Suprapubic skin (tissue), 4 donors: ENCODE measurements at regions not wholly inside any gene's neighbourhood (a gene's known extent, or its start where the extent isn't known, plus 50 kb on each side); places are given as distances from the start of the nearest gene placed in this dataset.

Source experiments
- DNase-seq, 2 donors: peaks; one replicate each; pipeline ENCODE4 v3.0.0-alpha.2; 2019; ENCODE audit warnings: low spot score in 2 of 2
- H3K27ac ChIP-seq: fragments of 200-600 bp; sonication (generic); one replicate; pipeline ENCODE4 v1.5.1; 2019
- H3K27me3 ChIP-seq: fragments of 200-600 bp; sonication (generic); one replicate; pipeline ENCODE4 v1.5.1; 2019
- H3K36me3 ChIP-seq: fragments of 200-600 bp; sonication (generic); one replicate; pipeline ENCODE4 v1.5.1; 2019
- H3K4me1 ChIP-seq: fragments of 200-600 bp; sonication (generic); one replicate; pipeline ENCODE4 v1.5.1; 2019
- H3K4me3 ChIP-seq: fragments of 200-600 bp; sonication (generic); one replicate; pipeline ENCODE4 v1.5.1; 2019; ENCODE audit warnings: mild to moderate bottlenecking
- H3K9me3 ChIP-seq: fragments of 200-600 bp; sonication (generic); one replicate; pipeline ENCODE4 v1.5.1; 2019
- EP300 ChIP-seq: sonication (generic); formaldehyde crosslinking; IDR thresholded peaks from one replicate; pipeline ENCODE4 v1.6.1; 2017; ENCODE audit warnings: antibody characterized with exemption
- POLR2A ChIP-seq, 2 donors: fragments of 450-650 bp; IDR thresholded peaks; one replicate each; pipeline ENCODE4 v1.6.1; 2017; ENCODE audit warnings: antibody characterized with exemption in 2 of 2, mild to moderate bottlenecking in 2 of 2, moderate library complexity in 2 of 2
- POLR2AphosphoS5 ChIP-seq, 3 donors: sonication (generic); formaldehyde crosslinking; IDR thresholded peaks; one replicate each; pipeline ENCODE4 v1.6.1; 2017; ENCODE audit warnings: antibody characterized with exemption in 3 of 3
- WGBS: methylation state at CpG from one replicate; pipeline ENCODE4 v1.1.5; 2018; 5-methylcytosine and 5-hydroxymethylcytosine counted together
- TF ChIP-seq, protein P1 (sequence below), 2 donors: fragments of 200-600 bp in 1 of 2; fragments of 450-650 bp in 1 of 2; sonication (generic) in 1 of 2; IDR thresholded peaks; one replicate each; pipeline ENCODE4 v1.5.1; 2016 to 2019; ENCODE audit warnings: antibody characterized with exemption in 2 of 2, mild to moderate bottlenecking in 1 of 2, moderate library complexity in 1 of 2

DNA sequence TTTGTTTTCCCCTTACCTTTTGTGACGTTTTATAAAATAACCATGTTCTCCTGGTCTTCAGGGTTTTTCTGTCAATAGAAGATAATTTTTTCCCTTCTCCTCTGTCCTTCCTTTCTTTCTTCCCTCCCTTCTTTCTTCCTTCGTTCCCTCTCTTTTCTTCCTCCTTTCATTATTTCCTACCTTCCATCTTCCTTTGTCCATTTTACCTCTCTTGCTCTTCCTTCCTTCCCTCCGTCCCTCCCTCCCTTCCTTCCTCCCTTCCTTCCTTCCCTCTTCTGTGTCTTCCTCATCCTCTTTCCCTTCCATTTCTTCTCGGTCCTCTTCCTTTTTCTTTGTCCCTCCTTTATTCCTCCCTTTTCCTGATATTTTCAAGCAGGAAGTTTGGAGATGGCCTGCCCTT lies 128.2 kb downstream of the TEX36 start:
- no peak for DNase-seq
- no peaks in the 10 kb centered on the region for H3K27me3 ChIP-seq
- H3K4me1 ChIP-seq = no peaks in the 10 kb centered on the region
- H3K4me3 ChIP-seq = no peak overlapping the region
- no peaks in the 10 kb centered on the region for H3K9me3 ChIP-seq
- WGBS = 80% methylated on average over 4 of the region's 4 CpGs
- TF ChIP-seq POLR2AphosphoS5 (IDR thresholded peaks at IDR 0.05) (no peak), POLR2A (IDR thresholded peaks at IDR 0.05) (no peak)
- H3K27ac ChIP-seq = no peak overlapping the region
- H3K36me3 ChIP-seq = no peaks in the 10 kb centered on the region

DNA sequence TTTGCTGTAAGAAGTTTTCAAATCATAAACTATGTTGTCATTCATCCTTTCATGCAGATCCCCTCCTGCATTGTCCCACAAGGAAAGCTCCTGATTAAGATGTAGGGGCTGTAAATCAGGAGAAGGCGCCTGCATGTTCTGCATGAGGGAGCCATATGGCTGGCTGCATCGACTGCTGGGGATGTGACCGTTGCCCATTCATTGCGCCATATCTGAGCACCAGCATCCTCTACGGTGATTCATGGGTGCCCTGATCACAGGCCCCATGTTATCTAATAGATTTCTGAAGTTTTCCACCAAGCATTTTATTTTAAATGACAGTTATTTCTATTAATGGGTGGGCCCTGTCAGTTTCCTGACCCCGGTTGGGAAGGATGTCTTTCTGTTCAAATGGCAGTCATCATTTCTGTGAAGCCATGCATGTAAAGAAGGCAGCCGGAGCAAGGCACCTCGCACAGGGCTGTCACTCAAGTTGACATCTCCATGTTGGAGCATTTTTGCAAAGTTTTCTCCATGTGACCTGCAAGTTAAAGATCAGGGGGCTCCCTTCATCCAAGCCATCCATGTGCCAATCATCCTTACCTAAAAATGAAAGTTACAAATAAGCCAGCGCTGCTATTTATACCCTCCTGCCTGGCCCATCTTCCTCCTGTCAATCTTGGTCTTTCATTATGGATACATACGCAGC lies 128.8 kb downstream of the TEX36 start:
- H3K4me3 ChIP-seq = no peak overlapping the region
- H3K4me1 ChIP-seq = no peaks in the 10 kb centered on the region
- no peaks in the 10 kb centered on the region for H3K36me3 ChIP-seq
- no peak for DNase-seq
- no peak overlapping the region for H3K27ac ChIP-seq
- 82% methylated on average over 10 of the region's 10 CpGs for WGBS
- TF ChIP-seq, protein P1, sequence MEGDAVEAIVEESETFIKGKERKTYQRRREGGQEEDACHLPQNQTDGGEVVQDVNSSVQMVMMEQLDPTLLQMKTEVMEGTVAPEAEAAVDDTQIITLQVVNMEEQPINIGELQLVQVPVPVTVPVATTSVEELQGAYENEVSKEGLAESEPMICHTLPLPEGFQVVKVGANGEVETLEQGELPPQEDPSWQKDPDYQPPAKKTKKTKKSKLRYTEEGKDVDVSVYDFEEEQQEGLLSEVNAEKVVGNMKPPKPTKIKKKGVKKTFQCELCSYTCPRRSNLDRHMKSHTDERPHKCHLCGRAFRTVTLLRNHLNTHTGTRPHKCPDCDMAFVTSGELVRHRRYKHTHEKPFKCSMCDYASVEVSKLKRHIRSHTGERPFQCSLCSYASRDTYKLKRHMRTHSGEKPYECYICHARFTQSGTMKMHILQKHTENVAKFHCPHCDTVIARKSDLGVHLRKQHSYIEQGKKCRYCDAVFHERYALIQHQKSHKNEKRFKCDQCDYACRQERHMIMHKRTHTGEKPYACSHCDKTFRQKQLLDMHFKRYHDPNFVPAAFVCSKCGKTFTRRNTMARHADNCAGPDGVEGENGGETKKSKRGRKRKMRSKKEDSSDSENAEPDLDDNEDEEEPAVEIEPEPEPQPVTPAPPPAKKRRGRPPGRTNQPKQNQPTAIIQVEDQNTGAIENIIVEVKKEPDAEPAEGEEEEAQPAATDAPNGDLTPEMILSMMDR (IDR thresholded peaks at IDR 0.05) = no peak
- no peak for TF ChIP-seq EP300
- no peak for TF ChIP-seq POLR2A (IDR thresholded peaks at IDR 0.05)
- TF ChIP-seq POLR2AphosphoS5 (IDR thresholded peaks at IDR 0.05) = no peak
- no peaks in the 10 kb centered on the region for H3K27me3 ChIP-seq
- no peaks in the 10 kb centered on the region for H3K9me3 ChIP-seq

DNA sequence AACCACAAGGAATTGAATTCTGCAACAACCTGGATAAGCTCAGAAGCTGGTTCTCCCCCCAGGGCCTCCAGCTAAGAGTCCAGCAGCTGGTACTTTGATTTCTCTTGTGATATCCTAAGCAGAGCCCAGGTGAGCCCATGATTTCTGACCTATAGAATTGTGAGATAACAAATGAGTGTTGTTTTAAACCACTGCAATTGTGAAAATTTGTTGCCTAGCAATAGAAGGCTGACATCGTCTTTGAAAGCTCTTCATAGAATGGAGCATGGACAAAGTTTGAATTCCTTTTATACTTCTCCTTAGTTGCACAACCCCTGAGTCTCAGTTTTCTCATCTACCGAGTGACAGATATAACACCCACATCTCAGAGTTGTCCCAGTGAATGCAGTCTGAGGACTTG lies 129.9 kb downstream of the TEX36 start:
- WGBS = 90% methylated on average over 2 of the region's 2 CpGs
- no peaks in the 10 kb centered on the region for H3K36me3 ChIP-seq
- DNase-seq = no peak
- no peaks in the 10 kb centered on the region for H3K4me1 ChIP-seq
- H3K27me3 ChIP-seq = no peaks in the 10 kb centered on the region
- H3K27ac ChIP-seq = no peak overlapping the region
- H3K4me3 ChIP-seq = no peak overlapping the region
- no peaks in the 10 kb centered on the region for H3K9me3 ChIP-seq
- TF ChIP-seq POLR2A (IDR thresholded peaks at IDR 0.05) = no peak
- TF ChIP-seq, protein P1 (IDR thresholded peaks at IDR 0.05) = no peak
- no peak for TF ChIP-seq EP300
- no peak for TF ChIP-seq POLR2AphosphoS5 (IDR thresholded peaks at IDR 0.05)

DNA sequence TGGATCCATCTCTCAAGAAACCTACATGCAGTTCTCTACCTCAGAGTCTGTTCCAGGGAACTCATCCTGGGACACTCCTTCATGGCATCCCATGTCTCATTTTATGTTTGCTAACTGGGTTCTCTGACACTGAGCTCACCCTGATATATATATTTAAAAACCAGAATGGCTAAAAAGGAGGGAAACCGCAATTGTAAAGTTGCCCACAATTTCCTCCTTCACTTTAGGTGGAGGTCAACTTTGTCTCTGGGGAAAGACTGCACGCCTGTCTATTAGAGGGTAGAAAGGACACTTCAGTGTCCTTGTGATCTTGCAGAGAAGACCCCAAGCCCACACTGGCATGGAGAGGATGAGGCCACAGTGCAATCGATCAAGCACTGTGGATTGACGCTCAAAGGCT lies 131.7 kb downstream of the TEX36 start:
- Histone ChIP-seq H3K9me3 (no peaks in the 10 kb centered on the region), H3K27me3 (no peaks in the 10 kb centered on the region), H3K4me1 (no peaks in the 10 kb centered on the region), H3K36me3 (no peaks in the 10 kb centered on the region), H3K4me3 (no peak overlapping the region), H3K27ac (no peak overlapping the region)
- WGBS = 99% methylated on average over 4 of the region's 4 CpGs
- no peak for DNase-seq
- TF ChIP-seq EP300 = no peak
- no peak for TF ChIP-seq POLR2A (IDR thresholded peaks at IDR 0.05)
- TF ChIP-seq, protein P1 (IDR thresholded peaks at IDR 0.05) = no peak
- TF ChIP-seq POLR2AphosphoS5 (IDR thresholded peaks at IDR 0.05) = no peak

DNA sequence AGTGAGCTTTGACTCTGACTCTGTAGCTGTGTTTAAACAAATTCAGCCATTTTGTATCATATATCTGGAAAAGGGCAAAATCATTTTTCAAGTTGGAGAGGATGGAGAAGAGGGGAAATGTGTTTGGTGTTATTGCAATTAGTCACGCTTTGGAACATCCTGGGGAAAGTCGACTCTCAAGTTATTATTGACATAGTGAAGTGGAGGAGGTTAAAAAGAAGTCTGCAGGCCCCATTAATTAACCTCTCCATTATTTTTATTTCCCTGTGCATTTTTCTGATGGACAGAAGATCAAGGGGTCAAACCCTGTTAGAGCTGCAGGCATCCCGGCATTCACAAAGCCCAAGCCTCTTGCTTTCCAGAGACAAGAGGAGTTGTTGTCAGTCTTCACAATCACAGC lies 132.6 kb downstream of the TEX36 start:
- no peak for DNase-seq
- Histone ChIP-seq H3K9me3 (no peaks in the 10 kb centered on the region), H3K27ac (no peak overlapping the region), H3K4me3 (no peak overlapping the region), H3K27me3 (no peaks in the 10 kb centered on the region), H3K36me3 (no peaks in the 10 kb centered on the region), H3K4me1 (no peaks in the 10 kb centered on the region)
- WGBS = 53% methylated on average over 3 of the region's 3 CpGs
- TF ChIP-seq, protein P1 (IDR thresholded peaks at IDR 0.05) = no peak
- TF ChIP-seq POLR2AphosphoS5 (IDR thresholded peaks at IDR 0.05) = no peak
- no peak for TF ChIP-seq EP300
- TF ChIP-seq POLR2A (IDR thresholded peaks at IDR 0.05) = no peak

DNA sequence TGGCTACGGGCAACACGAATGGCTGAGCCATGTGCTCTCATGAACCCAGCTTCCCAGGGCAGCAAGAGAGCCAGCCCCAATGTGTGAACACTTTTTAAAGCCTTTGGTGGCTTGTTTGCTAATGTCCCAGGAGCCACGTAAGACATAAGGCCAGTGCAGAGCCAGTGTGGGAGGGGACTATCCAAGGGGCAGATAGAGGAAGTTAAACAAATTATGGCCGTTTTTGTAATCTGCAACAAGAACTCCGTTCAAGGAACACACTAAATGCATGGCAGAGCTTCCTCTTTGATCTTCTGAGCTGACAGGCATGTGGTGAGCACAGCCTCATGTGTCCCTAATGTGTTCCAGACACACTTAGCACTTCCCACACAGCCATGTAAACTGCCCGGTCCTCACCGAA lies 133.3 kb downstream of the TEX36 start:
- no peak for DNase-seq

More for the DNA sequence above, 133.3 kb downstream of the TEX36 start:
- Histone ChIP-seq H3K27ac (no peak overlapping the region), H3K36me3 (no peaks in the 10 kb centered on the region), H3K4me1 (no peaks in the 10 kb centered on the region), H3K9me3 (no peaks in the 10 kb centered on the region), H3K4me3 (no peak overlapping the region), H3K27me3 (peaks cover 3% of the 10 kb centered on the region)
- WGBS = 50% methylated on average over 5 of the region's 7 CpGs
- TF ChIP-seq EP300 = no peak
- TF ChIP-seq, protein P1 (IDR thresholded peaks at IDR 0.05) = no peak
- TF ChIP-seq POLR2A (IDR thresholded peaks at IDR 0.05) = no peak
- TF ChIP-seq POLR2AphosphoS5 (IDR thresholded peaks at IDR 0.05) = no peak
